WTC11 (cell line): ENCODE measurements at regions not wholly inside any gene's neighbourhood (a gene's known extent, or its start where the extent isn't known, plus 50 kb on each side); places are given as distances from the start of the nearest gene placed in this dataset.

Experiments
- ATAC-seq: fragments of 200-7000 bp; cut with Tn5 transposase; 2 replicates; pipeline ENCODE4 v1.10.0; 2021; ENCODE audit warnings: mild to moderate bottlenecking, moderate library complexity
- CTCF ChIA-PET: fragments of 300-600 bp; sonication (Branson Sonifier 250); formaldehyde crosslinking; loops from one replicate; lab custom pipeline; 2021; ENCODE audit warnings: antibody characterized with exemption; lab: Charles Lee
- POLR2A ChIA-PET: fragments of 350-600 bp; sonication (Branson Sonifier 250); formaldehyde crosslinking; loops from one replicate; lab custom pipeline; 2021; ENCODE audit warnings: antibody characterized with exemption; lab: Charles Lee
- DNase-seq: peaks from one replicate; pipeline ENCODE4 v3.0.0; 2021; ENCODE audit warnings: low spot score
- H3K27ac Mint-ChIP-seq: 2 replicates; pipeline ENCODE4 v1.8.0; 2021; ENCODE audit warnings: mixed read lengths
- H3K27me3 Mint-ChIP-seq: 2 replicates; pipeline ENCODE4 v1.8.0; 2021; ENCODE audit warnings: low read depth, mild to moderate bottlenecking, moderate library complexity, mixed read lengths
- H3K36me3 Mint-ChIP-seq: 2 replicates; pipeline ENCODE4 v1.8.0; 2021; ENCODE audit warnings: mixed read lengths
- H3K4me1 Mint-ChIP-seq: 2 replicates; pipeline ENCODE4 v1.8.0; 2022; ENCODE audit warnings: mixed read lengths
- H3K4me3 Mint-ChIP-seq: 2 replicates; pipeline ENCODE4 v1.8.0; 2021; ENCODE audit warnings: mild to moderate bottlenecking, moderate library complexity, mixed read lengths
- H3K9me3 Mint-ChIP-seq: 2 replicates; pipeline ENCODE4 v1.8.0; 2021; ENCODE audit warnings: mixed read lengths
- ATF1 ChIP-seq: sonication (generic); formaldehyde crosslinking; IDR thresholded peaks from 2 replicates; pipeline ENCODE4 v1.8.1; 2023; ENCODE audit warnings: mild to moderate bottlenecking, moderate library complexity, missing genetic modification reagents
- CBFB ChIP-seq: sonication (generic); formaldehyde crosslinking; IDR thresholded peaks from 2 replicates; pipeline ENCODE4 v1.8.1; 2022; ENCODE audit warnings: mild to moderate bottlenecking, low read depth, missing genetic modification reagents
- CREB1 ChIP-seq: sonication (generic); formaldehyde crosslinking; IDR thresholded peaks from 2 replicates; pipeline ENCODE4 v1.8.0; 2023; ENCODE audit warnings: mild to moderate bottlenecking, missing genetic modification reagents
- CREM ChIP-seq: sonication (generic); formaldehyde crosslinking; IDR thresholded peaks from 2 replicates; pipeline ENCODE4 v1.8.1; 2022; ENCODE audit warnings: mild to moderate bottlenecking, missing genetic modification reagents, moderate library complexity
- EMX1 ChIP-seq: fragments of 250-450 bp; sonication (Bioruptor Pico); IDR thresholded peaks from 2 replicates; pipeline ENCODE4 v1.8.0; 2021; ENCODE audit warnings: mild to moderate bottlenecking
- ETV6 ChIP-seq: sonication (generic); formaldehyde crosslinking; IDR thresholded peaks from 2 replicates; pipeline ENCODE4 v1.8.1; 2022; ENCODE audit warnings: mild to moderate bottlenecking, missing genetic modification reagents
- GABPB1 ChIP-seq: sonication (generic); formaldehyde crosslinking; IDR thresholded peaks from 2 replicates; pipeline ENCODE4 v1.8.1; 2023; ENCODE audit warnings: mild to moderate bottlenecking, missing genetic modification reagents
- GRHL2 ChIP-seq: fragments of 250-450 bp; sonication (Bioruptor Pico); IDR thresholded peaks from 2 replicates; pipeline ENCODE4 v1.8.0; 2022; ENCODE audit warnings: mild to moderate bottlenecking, moderate library complexity; ENCODE audit not compliant: insufficient replicate concordance, severe bottlenecking
- GTF2I ChIP-seq: fragments of 250-450 bp; sonication (Bioruptor Pico); conservative IDR thresholded peaks from 2 replicates; pipeline ENCODE4 v1.4.0; 2021; ENCODE audit warnings: mild to moderate bottlenecking
- IRF2 ChIP-seq: sonication (generic); formaldehyde crosslinking; IDR thresholded peaks from 2 replicates; pipeline ENCODE4 v1.8.0; 2022; ENCODE audit warnings: low read depth, missing genetic modification reagents, borderline replicate concordance
- JUN ChIP-seq: sonication (generic); formaldehyde crosslinking; IDR thresholded peaks from 2 replicates; pipeline ENCODE4 v1.8.0; 2023; ENCODE audit warnings: mild to moderate bottlenecking, missing genetic modification reagents
- MYBL2 ChIP-seq: sonication (generic); formaldehyde crosslinking; IDR thresholded peaks from 2 replicates; pipeline ENCODE4 v1.8.1; 2023; ENCODE audit warnings: mild to moderate bottlenecking, moderate library complexity, missing genetic modification reagents
- NFYB ChIP-seq: sonication (generic); formaldehyde crosslinking; conservative IDR thresholded peaks from 2 replicates; pipeline ENCODE4 v1.8.0; 2022; ENCODE audit warnings: low read depth, missing genetic modification reagents
- TP53 ChIP-seq: sonication (generic); formaldehyde crosslinking; IDR thresholded peaks from 2 replicates; pipeline ENCODE4 v1.8.1; 2023; ENCODE audit warnings: mild to moderate bottlenecking, missing genetic modification reagents
- ZNF121 ChIP-seq: sonication (generic); formaldehyde crosslinking; IDR thresholded peaks from 2 replicates; pipeline ENCODE4 v1.8.0; 2023; ENCODE audit warnings: missing genetic modification reagents
- ZNF219 ChIP-seq: sonication (generic); formaldehyde crosslinking; IDR thresholded peaks from 2 replicates; pipeline ENCODE4 v1.8.0; 2023; ENCODE audit warnings: missing genetic modification reagents, mild to moderate bottlenecking, borderline replicate concordance
- ZNF232 ChIP-seq: sonication (generic); formaldehyde crosslinking; IDR thresholded peaks from 2 replicates; pipeline ENCODE4 v1.8.0; 2022; ENCODE audit warnings: mild to moderate bottlenecking, missing genetic modification reagents
- ZNF396 ChIP-seq: fragments of 250-450 bp; sonication (Bioruptor Pico); IDR thresholded peaks from 2 replicates; pipeline ENCODE4 v1.8.0; 2021; ENCODE audit warnings: mild to moderate bottlenecking, moderate library complexity, borderline replicate concordance
- TF ChIP-seq, protein P1 (sequence below): fragments of 250-450 bp; sonication (Bioruptor Pico); IDR thresholded peaks from 2 replicates; pipeline ENCODE4 v1.9.0; 2021; ENCODE audit warnings: mild to moderate bottlenecking, borderline replicate concordance
- TF ChIP-seq, protein P2 (sequence below): sonication (generic); formaldehyde crosslinking; IDR thresholded peaks from 2 replicates; pipeline ENCODE4 v1.8.0; 2022; ENCODE audit warnings: mild to moderate bottlenecking, missing genetic modification reagents
- TF ChIP-seq, protein P3 (sequence below): sonication (generic); formaldehyde crosslinking; IDR thresholded peaks from 2 replicates; pipeline ENCODE4 v1.8.1; 2023; ENCODE audit warnings: mild to moderate bottlenecking, missing genetic modification reagents, borderline replicate concordance
- TF ChIP-seq, protein P4 (sequence below): sonication (generic); formaldehyde crosslinking; IDR thresholded peaks from 2 replicates; pipeline ENCODE4 v1.8.0; 2023; ENCODE audit warnings: mild to moderate bottlenecking, missing genetic modification reagents

DNA sequence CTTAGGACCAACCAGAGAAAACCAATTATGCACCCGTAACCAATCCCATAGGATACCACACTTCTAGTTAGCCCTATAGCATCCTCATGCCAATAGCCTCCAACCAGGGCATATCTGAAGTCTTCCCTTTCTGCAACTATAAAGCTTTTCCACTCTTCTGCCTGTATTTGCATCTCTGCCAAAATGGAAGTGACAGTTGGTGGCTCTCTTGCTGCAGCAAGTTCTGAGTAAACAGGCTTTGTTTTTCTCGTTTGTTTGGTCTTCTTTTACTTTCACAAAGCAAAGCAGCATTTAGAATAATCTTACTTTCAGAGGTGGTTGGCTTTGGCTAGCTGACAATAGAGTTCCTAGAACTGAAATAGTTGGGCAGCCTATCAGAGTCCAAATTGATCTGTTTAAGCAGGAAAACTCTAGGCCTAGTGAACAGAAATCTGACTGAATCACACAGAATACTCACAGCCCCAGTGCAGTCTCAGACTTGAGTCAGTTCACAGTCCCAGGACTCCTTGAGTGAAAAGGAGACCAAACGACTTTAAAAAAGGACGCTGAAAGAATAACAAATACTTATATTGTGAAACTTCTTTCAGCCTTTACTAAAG is 1029.7 kb upstream of the LRFN5 start:
- CTCF ChIA-PET = no interaction called here
- Mint-ChIP-seq H3K9me3 (peaks cover 4% of the 10 kb centered on the region; the same call in 1 of the 2 replicates), H3K4me3 (no peak overlapping the region), H3K27ac (no peak overlapping the region), H3K36me3 (no peaks in the 10 kb centered on the region), H3K27me3 (no peaks in the 10 kb centered on the region), H3K4me1 (peaks cover 15% of the 10 kb centered on the region)
- POLR2A ChIA-PET = no interaction called here
- no peak for DNase-seq
- TF ChIP-seq ATF1 (CRISPR knock-in tag) (no peak), CBFB (CRISPR knock-in tag) (no peak), ZNF396 (no peak), NFYB (no peak), CREM (CRISPR knock-in tag) (no peak), GABPB1 (CRISPR knock-in tag) (no peak), TP53 (CRISPR knock-in tag) (no peak), CREB1 (CRISPR knock-in tag) (no peak), ZNF232 (CRISPR knock-in tag) (no peak)
- TF ChIP-seq, protein P1, sequence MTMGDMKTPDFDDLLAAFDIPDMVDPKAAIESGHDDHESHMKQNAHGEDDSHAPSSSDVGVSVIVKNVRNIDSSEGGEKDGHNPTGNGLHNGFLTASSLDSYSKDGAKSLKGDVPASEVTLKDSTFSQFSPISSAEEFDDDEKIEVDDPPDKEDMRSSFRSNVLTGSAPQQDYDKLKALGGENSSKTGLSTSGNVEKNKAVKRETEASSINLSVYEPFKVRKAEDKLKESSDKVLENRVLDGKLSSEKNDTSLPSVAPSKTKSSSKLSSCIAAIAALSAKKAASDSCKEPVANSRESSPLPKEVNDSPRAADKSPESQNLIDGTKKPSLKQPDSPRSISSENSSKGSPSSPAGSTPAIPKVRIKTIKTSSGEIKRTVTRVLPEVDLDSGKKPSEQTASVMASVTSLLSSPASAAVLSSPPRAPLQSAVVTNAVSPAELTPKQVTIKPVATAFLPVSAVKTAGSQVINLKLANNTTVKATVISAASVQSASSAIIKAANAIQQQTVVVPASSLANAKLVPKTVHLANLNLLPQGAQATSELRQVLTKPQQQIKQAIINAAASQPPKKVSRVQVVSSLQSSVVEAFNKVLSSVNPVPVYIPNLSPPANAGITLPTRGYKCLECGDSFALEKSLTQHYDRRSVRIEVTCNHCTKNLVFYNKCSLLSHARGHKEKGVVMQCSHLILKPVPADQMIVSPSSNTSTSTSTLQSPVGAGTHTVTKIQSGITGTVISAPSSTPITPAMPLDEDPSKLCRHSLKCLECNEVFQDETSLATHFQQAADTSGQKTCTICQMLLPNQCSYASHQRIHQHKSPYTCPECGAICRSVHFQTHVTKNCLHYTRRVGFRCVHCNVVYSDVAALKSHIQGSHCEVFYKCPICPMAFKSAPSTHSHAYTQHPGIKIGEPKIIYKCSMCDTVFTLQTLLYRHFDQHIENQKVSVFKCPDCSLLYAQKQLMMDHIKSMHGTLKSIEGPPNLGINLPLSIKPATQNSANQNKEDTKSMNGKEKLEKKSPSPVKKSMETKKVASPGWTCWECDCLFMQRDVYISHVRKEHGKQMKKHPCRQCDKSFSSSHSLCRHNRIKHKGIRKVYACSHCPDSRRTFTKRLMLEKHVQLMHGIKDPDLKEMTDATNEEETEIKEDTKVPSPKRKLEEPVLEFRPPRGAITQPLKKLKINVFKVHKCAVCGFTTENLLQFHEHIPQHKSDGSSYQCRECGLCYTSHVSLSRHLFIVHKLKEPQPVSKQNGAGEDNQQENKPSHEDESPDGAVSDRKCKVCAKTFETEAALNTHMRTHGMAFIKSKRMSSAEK (CRISPR knock-in tag) = no peak
- TF ChIP-seq, protein P2, sequence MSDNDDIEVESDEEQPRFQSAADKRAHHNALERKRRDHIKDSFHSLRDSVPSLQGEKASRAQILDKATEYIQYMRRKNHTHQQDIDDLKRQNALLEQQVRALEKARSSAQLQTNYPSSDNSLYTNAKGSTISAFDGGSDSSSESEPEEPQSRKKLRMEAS (CRISPR knock-in tag) = no peak
- ATAC-seq = no peak

DNA sequence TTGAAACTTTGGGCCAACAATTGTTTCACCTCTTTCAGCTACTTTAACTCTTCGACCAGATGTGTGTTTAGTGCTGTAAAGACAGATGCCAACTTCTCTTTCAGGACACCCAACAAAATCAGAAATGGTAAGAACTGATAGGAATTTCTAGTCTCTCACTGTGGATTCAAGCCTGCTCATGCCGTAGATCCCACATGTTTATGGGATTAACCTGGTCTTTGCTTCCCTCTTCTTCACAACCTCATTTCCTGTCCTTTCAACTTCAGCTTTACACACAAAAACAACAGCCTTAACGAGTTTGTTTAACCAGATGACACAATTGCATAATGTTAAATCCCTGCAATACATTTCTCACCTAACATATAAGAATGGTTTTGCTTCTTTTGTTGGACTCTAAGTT is 1031.9 kb upstream of the LRFN5 start:
- H3K27me3 Mint-ChIP-seq = no peaks in the 10 kb centered on the region
- peak; percentile 53 for ATAC-seq
- TF ChIP-seq MYBL2 (CRISPR knock-in tag) = no peak
- TF ChIP-seq IRF2 (CRISPR knock-in tag) = no peak
- CTCF ChIA-PET = no interaction called here
- H3K36me3 Mint-ChIP-seq = no peaks in the 10 kb centered on the region
- peaks cover 4% of the 10 kb centered on the region; the same call in 1 of the 2 replicates for H3K9me3 Mint-ChIP-seq
- H3K27ac Mint-ChIP-seq = peak overlapping the region; percentile 14; the same call in 1 of the 2 replicates
- H3K4me1 Mint-ChIP-seq = peaks cover 15% of the 10 kb centered on the region
- no peak for DNase-seq
- H3K4me3 Mint-ChIP-seq = no peak overlapping the region
- POLR2A ChIA-PET = no interaction called here

DNA sequence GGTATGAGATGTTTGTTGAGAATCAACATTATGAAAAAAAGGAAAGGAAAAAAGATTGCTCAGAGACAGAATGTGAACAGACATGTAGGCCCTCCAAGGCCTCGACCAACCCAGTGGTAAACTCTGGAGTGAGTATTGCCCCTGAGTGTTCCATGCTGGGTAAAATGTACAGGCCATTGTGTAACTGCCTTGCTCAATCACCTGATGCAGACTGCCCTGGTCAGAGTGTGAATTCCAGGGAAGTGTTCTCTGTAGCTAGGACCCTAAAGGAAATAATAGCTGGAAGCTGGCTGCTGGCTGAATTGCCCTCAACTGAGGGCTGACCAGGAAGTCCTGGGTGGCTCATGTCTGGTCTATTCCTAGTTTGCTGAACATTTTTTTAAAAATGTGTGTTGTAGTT is 1081.4 kb upstream of the LRFN5 start:
- Mint-ChIP-seq H3K4me1 (no peaks in the 10 kb centered on the region), H3K27ac (no peak overlapping the region), H3K4me3 (no peak overlapping the region), H3K9me3 (no peaks in the 10 kb centered on the region), H3K27me3 (no peaks in the 10 kb centered on the region), H3K36me3 (no peaks in the 10 kb centered on the region)
- CTCF ChIA-PET = no interaction called here
- ATAC-seq (peak; percentile 18; the same call in 1 of the 2 replicates), DNase-seq (no peak)
- TF ChIP-seq EMX1 = no peak
- TF ChIP-seq ZNF219 (CRISPR knock-in tag) = no peak
- TF ChIP-seq, protein P3, sequence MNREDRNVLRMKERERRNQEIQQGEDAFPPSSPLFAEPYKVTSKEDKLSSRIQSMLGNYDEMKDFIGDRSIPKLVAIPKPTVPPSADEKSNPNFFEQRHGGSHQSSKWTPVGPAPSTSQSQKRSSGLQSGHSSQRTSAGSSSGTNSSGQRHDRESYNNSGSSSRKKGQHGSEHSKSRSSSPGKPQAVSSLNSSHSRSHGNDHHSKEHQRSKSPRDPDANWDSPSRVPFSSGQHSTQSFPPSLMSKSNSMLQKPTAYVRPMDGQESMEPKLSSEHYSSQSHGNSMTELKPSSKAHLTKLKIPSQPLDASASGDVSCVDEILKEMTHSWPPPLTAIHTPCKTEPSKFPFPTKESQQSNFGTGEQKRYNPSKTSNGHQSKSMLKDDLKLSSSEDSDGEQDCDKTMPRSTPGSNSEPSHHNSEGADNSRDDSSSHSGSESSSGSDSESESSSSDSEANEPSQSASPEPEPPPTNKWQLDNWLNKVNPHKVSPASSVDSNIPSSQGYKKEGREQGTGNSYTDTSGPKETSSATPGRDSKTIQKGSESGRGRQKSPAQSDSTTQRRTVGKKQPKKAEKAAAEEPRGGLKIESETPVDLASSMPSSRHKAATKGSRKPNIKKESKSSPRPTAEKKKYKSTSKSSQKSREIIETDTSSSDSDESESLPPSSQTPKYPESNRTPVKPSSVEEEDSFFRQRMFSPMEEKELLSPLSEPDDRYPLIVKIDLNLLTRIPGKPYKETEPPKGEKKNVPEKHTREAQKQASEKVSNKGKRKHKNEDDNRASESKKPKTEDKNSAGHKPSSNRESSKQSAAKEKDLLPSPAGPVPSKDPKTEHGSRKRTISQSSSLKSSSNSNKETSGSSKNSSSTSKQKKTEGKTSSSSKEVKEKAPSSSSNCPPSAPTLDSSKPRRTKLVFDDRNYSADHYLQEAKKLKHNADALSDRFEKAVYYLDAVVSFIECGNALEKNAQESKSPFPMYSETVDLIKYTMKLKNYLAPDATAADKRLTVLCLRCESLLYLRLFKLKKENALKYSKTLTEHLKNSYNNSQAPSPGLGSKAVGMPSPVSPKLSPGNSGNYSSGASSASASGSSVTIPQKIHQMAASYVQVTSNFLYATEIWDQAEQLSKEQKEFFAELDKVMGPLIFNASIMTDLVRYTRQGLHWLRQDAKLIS = no peak
- TF ChIP-seq JUN = no peak
- TF ChIP-seq ETV6 (CRISPR knock-in tag) = no peak
- no peak for TF ChIP-seq GRHL2 (CRISPR knock-in tag)
- TF ChIP-seq ZNF232 (CRISPR knock-in tag) = no peak
- TF ChIP-seq ZNF121 = no peak
- TF ChIP-seq, protein P4, sequence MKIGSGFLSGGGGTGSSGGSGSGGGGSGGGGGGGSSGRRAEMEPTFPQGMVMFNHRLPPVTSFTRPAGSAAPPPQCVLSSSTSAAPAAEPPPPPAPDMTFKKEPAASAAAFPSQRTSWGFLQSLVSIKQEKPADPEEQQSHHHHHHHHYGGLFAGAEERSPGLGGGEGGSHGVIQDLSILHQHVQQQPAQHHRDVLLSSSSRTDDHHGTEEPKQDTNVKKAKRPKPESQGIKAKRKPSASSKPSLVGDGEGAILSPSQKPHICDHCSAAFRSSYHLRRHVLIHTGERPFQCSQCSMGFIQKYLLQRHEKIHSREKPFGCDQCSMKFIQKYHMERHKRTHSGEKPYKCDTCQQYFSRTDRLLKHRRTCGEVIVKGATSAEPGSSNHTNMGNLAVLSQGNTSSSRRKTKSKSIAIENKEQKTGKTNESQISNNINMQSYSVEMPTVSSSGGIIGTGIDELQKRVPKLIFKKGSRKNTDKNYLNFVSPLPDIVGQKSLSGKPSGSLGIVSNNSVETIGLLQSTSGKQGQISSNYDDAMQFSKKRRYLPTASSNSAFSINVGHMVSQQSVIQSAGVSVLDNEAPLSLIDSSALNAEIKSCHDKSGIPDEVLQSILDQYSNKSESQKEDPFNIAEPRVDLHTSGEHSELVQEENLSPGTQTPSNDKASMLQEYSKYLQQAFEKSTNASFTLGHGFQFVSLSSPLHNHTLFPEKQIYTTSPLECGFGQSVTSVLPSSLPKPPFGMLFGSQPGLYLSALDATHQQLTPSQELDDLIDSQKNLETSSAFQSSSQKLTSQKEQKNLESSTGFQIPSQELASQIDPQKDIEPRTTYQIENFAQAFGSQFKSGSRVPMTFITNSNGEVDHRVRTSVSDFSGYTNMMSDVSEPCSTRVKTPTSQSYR (CRISPR knock-in tag) = no peak
- TF ChIP-seq GTF2I (CRISPR knock-in tag) = no peak
- POLR2A ChIA-PET = no interaction called here
